GM19397 (cell line): ENCODE measurements at regions not wholly inside any gene's neighbourhood (a gene's known extent, or its start where the extent isn't known, plus 50 kb on each side); places are given as distances from the start of the nearest gene placed in this dataset.
"Not testable (repeated sequence)": the region's sequence is repeated elsewhere in the genome, so short reads cannot be mapped to it uniquely, and the experiment has no call there.

Experiments used
- ATAC-seq: cut with Tn5 transposase; IDR thresholded peaks from one replicate; pipeline ENCODE4 v1.9.1; 2021; ENCODE audit warnings: mild to moderate bottlenecking, moderate library complexity; ENCODE audit not compliant: unreplicated experiment

DNA sequence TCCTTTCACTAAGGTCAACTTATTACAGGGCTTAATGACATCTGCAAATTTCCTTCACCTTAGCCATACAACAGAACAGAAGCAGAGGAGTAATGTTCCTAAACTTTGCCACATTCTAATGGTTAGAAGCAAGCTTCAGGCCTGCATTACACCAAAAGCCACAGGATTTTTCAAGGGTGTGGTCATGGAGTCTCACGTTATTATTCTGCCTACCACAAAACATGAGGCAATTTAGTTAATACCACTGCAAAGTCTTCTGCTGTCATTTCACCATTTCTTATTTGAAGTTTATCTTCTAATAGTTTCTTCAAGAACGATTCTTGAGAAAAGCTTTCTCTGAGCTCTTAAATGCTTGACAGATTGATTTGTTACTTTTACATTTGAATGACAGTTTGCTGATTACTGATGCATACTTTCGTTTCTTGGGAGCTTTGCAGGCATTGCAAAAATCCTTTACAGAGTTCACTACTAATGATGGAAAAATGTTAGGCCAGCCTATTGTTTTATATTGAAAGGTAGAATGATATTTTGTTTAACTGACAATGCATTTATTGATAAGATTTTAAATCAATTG is 1257.1 kb downstream of the NSUN3 start:
- ATAC-seq = no peak

DNA sequence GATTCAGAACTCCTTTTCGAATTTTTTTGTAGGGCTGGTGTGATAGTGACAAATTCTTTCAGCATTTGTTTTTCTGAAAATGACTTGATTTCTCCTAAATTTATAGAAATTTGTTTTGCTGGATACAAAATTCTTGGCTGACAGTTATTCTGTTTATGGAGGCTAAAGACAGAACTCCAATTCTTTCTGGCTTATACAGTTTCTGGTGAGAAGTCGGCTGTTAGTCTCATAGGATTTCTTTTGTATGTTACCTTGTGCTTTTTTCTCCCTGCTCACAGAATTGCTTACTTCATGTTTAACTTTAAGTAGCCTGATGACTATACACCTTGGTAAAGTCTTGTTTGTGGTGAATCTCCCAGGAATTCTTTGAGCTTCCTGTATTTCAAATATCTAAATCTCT is 1264.6 kb downstream of the NSUN3 start:
- no peak for ATAC-seq

DNA sequence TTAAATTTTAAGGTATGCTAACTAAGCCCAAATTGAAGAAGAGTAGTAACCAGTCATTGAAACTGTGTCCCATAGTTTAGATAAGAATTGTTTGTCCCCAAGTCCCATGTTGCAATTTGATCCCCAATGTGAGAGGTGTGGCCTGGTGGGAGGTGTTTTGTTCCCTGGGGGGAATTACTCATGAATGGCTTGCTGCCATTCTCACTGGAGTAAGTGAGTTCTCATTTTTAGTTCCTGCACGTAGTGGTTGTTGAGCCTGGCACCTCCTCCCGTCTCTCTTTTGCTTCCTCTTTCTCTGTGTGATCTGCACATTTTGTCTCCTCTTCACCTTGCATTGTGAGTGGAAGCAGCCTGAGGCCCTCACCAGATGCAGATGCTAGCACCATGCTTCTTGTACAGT is 1271.0 kb downstream of the NSUN3 start:
- ATAC-seq = no peak

- no peak for ATAC-seq
Measured at GRCh38 chr3:95334461-95334860, 1271.6 kb downstream of the NSUN3 start.

GRCh38 chr3:95335517-95335916 is 1272.7 kb downstream of the NSUN3 start:
- ATAC-seq = no peak

- no peak for ATAC-seq
Measured at GRCh38 chr3:95338446-95338845, 1275.6 kb downstream of the NSUN3 start.

GRCh38 chr3:95341314-95341713 is 1278.5 kb downstream of the NSUN3 start:
- no peak for ATAC-seq

GRCh38 chr3:95343228-95343627 is 1280.4 kb downstream of the NSUN3 start:
- no peak for ATAC-seq

GRCh38 chr3:95343767-95344166 is 1280.9 kb downstream of the NSUN3 start:
- no peak for ATAC-seq

DNA sequence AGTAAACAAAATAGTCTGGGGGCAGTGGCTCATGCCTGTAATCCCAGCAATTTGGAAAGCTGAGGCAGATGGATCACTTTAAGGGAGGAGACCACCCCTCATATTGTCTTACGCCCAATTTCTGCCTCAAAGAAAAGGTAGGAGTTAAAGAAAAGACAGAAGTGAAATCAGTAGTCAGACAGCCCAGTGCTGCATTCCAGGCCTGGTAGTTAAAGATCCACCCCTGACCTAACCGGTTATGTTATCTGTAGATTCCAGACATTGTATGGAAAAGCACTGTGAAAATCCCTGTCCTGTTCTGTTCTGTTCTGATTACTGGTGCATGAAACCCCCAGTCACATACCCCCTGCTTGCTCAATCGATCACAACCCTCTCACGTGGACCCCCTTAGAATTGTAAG is 1285.1 kb downstream of the NSUN3 start:
- ATAC-seq = not testable (repeated sequence)

GRCh38 chr3:95348879-95349278 is 1286.0 kb downstream of the NSUN3 start:
- ATAC-seq = no peak

GRCh38 chr3:95350049-95350448 is 1287.2 kb downstream of the NSUN3 start:
- no peak for ATAC-seq

GRCh38 chr3:95351158-95351557 is 1288.3 kb downstream of the NSUN3 start:
- ATAC-seq = peak; percentile 67

DNA sequence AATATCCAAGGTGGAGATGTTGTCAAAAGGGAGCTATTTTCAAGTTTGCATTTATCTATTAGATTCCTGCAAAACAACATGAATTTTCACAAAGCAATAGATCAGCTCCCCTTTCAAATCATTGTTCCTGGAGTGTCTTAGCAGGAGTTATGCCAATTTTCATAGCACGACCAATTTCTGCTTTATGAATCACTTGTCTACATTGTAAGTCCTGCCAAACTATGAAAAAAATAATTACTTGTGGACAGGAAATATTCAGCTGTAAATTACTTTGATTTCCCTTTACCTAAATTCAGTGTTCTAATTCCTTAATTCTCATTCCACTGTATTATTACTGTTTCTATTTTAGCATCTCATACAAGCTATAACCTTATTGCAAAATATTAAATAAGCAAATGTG is 1289.6 kb downstream of the NSUN3 start:
- ATAC-seq = no peak

GRCh38 chr3:95354489-95354888 is 1291.6 kb downstream of the NSUN3 start:
- no peak for ATAC-seq

DNA sequence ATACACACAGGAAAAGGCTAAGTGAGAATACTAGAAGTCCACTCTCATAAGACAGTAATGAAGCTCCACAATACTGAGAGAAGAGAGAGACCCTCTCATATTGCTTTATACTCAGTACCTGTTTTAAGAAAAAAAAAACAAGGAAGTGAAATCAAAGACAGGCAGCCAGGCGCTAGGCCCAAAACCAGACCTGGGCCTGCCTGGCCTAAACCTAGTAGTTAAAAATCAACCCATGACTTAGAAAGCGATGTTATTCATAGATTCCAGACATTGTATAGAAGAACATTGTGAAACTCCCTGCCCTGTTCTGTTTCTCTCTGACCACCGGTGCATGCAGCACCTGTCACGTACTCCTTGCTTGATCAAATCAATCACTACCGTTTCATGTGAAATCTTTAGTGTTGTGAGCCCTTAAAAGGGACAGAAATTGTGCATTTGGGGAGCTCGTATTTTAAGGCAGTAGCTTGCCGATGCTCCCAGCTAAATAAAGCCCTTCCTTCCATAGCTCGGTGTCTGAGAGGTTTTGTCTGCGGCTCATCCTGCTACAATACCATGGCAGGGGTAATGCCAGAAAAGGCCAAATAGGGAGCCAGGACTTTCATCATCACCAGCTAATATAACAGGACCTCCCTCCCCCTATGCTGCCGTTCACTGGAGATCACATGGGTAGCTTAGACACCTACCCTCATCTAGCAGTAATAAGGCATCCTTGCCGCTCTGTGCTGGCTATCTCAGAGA is 1294.1 kb downstream of the NSUN3 start:
- peak; percentile 82 for ATAC-seq

DNA sequence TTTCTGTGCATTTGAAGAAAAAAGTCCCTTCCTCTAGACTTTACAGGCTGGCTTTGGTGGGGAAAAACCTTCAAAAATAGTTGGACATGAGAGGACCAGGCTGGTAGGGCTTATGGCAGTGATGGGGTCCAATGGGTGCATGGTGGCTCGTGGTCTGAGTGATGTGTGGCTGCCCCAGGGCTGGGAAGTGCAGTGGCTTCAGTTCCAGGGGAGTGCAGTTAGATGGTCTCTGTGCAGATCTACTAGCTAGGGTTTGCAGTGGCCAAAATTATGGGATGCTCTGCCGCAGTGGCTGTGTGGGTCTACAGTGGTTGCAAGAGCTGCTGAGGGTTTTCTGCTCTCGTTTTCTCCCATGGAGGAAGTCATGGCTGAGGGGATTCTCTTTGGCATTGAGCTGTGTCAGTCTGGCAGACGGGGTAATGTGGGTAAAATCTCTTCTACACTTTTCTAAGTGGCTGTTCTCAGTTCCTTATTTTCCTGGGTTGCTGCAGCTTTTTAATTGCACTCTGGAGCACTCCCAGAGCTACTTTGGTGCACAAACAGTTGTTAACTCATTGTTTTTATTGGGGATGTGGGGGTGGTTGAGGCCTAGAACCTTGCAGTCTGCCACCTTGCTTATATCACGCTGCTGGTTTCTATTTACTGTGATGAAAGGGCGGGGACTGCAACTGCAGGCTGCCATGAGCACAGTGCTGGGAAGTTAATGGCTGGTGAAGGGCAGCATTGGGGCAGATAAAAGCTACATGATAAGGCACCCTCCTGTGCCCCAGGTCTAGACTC is 1324.6 kb downstream of the NSUN3 start:
- peak; percentile 70 for ATAC-seq

GRCh38 chr3:95389725-95390313 is 1327.0 kb downstream of the NSUN3 start:
- no peak for ATAC-seq

GRCh38 chr3:95394286-95394685 is 1331.4 kb downstream of the NSUN3 start:
- ATAC-seq = no peak

DNA sequence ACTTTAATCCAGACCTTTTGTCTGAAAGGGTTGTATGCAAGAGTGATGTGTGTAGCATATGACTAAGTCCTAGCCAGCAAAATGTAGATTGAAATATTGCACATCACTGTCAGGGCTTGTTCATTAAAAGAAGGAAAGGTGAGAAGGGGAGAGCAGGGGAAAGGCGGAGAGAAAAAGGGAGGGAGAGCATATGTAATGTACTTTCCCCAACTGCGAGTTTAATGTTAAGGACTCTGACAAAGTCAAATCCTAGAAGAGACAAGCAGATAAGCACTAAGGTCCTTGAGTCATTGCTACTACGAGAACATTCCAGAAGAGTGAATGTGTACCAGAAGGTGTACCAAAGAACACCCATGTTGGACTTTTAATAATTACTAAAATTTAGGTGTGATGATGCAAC is 1336.7 kb downstream of the NSUN3 start:
- no peak for ATAC-seq

- no peak for ATAC-seq
Measured at GRCh38 chr3:95401693-95402092, 1338.8 kb downstream of the NSUN3 start.
